ENCODE measurements at regions not wholly inside any gene's neighbourhood (a gene's known extent, or its start where the extent isn't known, plus 50 kb on each side); places are given as distances from the start of the nearest gene placed in this dataset.

- Mint-ChIP-seq H3K4me1 (peaks cover 77% of the 10 kb centered on the region), H3K27me3 (ENCODE audit: low read depth) (no peaks in the 10 kb centered on the region), H3K36me3 (ENCODE audit: low read depth) (no peaks in the 10 kb centered on the region), H3K4me3 (peak overlapping the region in 2 of 3 experiments; percentile 31), H3K9me3 (no peaks in the 10 kb centered on the region), H3K27ac (peak overlapping the region; percentile 16 to 97 (median 91))
- no peak for TF ChIP-seq CTCF (IDR thresholded peaks at IDR 0.05; ENCODE audit: unreplicated experiment in 3 of 3)
Observed at GRCh38 chr7:41887416-41887815, 184.5 kb upstream of the INHBA start.

GRCh38 chr7:41886901-41887311, 184.0 kb upstream of the INHBA start:
- Mint-ChIP-seq H3K27ac (peak overlapping the region in 2 of 3 experiments; percentile 91 to 97), H3K36me3 (ENCODE audit: low read depth) (no peaks in the 10 kb centered on the region), H3K4me1 (peaks cover 81% of the 10 kb centered on the region), H3K9me3 (no peaks in the 10 kb centered on the region), H3K4me3 (peak overlapping the region in 1 of 3 experiments; percentile 31), H3K27me3 (ENCODE audit: low read depth) (no peaks in the 10 kb centered on the region)
- TF ChIP-seq CTCF (IDR thresholded peaks at IDR 0.05; ENCODE audit: unreplicated experiment in 3 of 3), result no peak

- peak overlapping the region; percentile 54 to 97 (median 91) for H3K27ac Mint-ChIP-seq
- peak overlapping the region in 1 of 3 experiments; percentile 19 for H3K4me3 Mint-ChIP-seq
- TF ChIP-seq CTCF (IDR thresholded peaks at IDR 0.05; ENCODE audit: unreplicated experiment in 3 of 3), result no peak
- peaks cover 81% of the 10 kb centered on the region for H3K4me1 Mint-ChIP-seq
- H3K27me3 Mint-ChIP-seq (ENCODE audit: low read depth), result no peaks in the 10 kb centered on the region
- no peaks in the 10 kb centered on the region for H3K36me3 Mint-ChIP-seq (ENCODE audit: low read depth)
- no peaks in the 10 kb centered on the region for H3K9me3 Mint-ChIP-seq
Observed at GRCh38 chr7:41886262-41886900, 183.5 kb upstream of the INHBA start.

- Mint-ChIP-seq H3K4me3 (peak overlapping the region in 1 of 3 experiments; percentile 4), H3K9me3 (no peaks in the 10 kb centered on the region), H3K27ac (peak overlapping the region; percentile 54 to 97 (median 91))
Observed at GRCh38 chr7:41885748-41886147, 182.9 kb upstream of the INHBA start.

GRCh38 chr7:41885078-41885477, 182.2 kb upstream of the INHBA start:
- no peak overlapping the region for H3K4me3 Mint-ChIP-seq
- no peaks in the 10 kb centered on the region for H3K9me3 Mint-ChIP-seq
- H3K27me3 Mint-ChIP-seq (ENCODE audit: low read depth), result no peaks in the 10 kb centered on the region
- H3K4me1 Mint-ChIP-seq, result peaks cover 74% of the 10 kb centered on the region
- H3K36me3 Mint-ChIP-seq (ENCODE audit: low read depth), result no peaks in the 10 kb centered on the region
- peak overlapping the region; percentile 21 to 97 (median 91) for H3K27ac Mint-ChIP-seq
- no peak for TF ChIP-seq CTCF (IDR thresholded peaks at IDR 0.05; ENCODE audit: unreplicated experiment in 3 of 3)

More at GRCh38 chr7:41885748-41886147, 182.9 kb upstream of the INHBA start:
- no peak for TF ChIP-seq CTCF (IDR thresholded peaks at IDR 0.05; ENCODE audit: unreplicated experiment in 3 of 3)
- Mint-ChIP-seq H3K4me1 (peaks cover 75% of the 10 kb centered on the region), H3K27me3 (ENCODE audit: low read depth) (no peaks in the 10 kb centered on the region), H3K36me3 (ENCODE audit: low read depth) (no peaks in the 10 kb centered on the region)
